ENCODE measurements at regions not wholly inside any gene's neighbourhood (a gene's known extent, or its start where the extent isn't known, plus 50 kb on each side); places are given as distances from the start of the nearest gene placed in this dataset.

DNA sequence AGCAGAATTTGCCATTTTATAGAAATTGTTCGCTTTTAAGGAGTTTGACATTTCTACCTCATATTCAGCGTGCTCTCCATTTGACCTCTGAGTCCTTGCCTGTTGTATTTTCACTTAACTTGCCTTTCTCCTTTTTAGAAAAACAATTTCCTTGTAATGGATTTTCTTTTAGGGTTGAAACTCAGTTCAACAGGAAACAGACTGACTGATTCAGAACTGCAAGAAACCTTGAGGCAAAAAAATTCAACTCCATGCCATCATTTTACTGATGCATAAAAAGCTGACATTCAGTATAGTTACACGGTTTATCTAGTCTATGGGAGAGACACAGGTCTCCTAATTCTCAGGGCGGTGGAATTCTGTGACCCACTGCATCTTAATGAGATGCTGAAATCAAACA, 59.8 kb downstream of the MRPS30 start:
- no peak for DNase-seq (ENCODE audit: low spot score)

DNA sequence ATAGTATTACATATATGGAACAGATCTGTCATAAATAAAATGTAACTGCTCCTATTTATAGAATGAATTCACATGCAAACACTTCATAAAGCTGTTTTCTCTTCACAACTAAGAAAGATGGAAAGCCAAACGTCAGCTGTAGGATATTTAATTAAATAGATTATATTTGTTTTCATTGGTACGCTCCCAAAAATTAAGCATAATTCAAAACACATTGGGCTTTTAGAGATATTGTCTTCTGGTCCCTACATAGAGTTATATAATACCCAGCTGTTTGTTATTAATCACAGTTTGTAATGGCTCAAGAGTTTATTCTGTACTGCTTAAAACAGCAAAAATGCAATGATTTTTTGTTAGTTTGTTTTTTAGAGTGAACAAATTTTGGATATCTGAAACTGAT, 61.2 kb downstream of the MRPS30 start:
- no peak for DNase-seq (ENCODE audit: low spot score)

DNA sequence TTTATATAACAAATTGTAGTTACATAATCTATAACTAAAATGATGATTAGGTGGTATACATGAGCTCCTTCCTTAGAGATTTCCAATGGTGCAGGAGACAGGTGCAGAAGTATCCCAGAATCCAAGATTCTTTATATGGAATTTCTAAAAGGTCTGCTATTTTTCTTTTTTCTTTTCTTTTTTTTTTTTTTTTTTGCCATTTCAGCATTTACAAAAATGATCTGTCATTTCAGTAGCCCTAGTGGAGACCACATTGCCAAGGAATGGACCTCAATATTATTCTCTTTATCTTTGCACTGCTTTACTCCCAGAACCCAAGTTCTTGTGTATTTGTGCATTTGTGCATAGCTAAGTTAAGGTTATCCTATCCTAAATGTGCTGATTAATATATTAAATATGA, 61.7 kb downstream of the MRPS30 start:
- no peak for DNase-seq (ENCODE audit: low spot score)

DNA sequence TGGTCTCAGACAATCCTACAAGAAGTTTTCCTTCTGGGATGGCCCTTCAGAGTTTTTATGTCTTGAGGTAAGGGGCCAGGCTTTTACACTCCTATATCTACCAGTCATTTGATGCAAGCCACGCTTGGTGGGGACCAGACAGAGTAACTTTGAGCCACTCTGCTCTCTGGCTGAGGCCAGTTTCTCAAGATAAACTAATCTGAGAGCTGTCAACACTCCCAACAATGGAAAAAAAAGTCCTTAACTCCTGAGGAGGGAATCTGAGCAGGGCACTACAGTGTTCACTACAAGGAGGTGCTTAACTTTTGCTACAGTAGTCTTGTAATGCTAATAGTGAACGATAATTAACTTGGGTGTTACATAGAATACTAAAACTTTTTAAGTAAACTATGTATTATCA, 62.7 kb downstream of the MRPS30 start:
- no peak for DNase-seq (ENCODE audit: low spot score)

DNA sequence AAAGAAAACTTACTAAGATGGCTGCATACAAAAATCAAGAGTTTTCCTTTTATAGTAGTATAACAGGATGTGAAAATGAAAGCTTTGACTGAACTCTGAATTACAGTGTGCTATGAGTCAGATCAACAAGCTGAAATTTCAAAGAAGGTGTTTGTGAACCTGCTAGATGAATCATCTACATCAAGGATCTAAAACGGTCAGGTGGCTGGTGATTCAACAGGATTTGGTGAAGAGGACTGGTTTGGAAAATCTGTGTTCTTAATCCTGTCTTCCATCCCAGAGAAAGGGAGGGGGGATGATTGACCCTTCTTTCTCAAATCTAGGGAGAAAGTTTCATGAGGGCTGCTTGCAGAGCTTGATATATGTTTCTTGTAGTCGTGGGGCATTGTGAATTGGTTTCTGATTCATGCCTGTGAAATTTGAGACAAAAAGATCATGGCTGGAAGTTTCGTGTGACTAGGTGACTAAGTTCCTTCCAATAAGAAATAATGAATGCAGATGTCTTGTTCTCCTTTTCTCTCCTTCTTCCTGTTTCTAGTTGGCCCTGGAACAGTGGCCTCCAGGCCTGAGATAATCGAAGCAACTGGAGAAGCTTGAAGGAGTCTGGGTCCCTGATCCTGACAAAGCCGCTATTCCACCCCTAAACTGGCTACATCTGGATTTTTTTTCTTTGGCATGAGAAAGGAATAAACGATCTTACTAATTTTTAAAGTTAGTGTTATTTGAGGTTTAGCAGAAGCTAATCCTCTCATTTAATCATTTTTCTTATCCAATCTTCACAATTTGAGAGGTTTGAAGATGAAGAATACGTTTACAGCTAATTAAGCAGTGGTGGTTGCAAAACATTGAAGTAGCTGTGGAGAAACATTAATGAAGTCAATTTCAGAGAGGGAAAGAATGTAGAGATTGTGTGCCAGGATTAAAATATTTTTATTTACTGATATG, 67.2 kb downstream of the MRPS30 start:
- DNase-seq (ENCODE audit: low spot score), result no peak

DNA sequence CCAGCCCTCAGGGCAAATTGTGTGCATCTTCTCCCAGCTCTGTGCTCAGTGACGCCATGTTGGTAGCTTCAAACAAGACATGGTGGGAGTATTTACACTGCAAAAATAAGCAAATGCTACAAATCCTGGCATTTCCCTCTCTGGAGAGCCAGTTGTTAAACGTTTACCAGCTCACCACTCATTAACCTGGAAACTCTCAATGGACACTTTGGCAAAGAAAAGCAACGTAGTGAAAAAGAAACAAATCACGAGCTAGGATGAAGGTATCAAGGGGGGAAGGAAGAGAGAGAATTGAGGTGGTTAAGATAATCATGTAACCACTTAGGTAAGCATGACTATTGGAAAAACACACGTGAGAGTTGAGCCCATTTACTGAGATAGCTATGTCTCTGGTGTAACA, 72.5 kb downstream of the MRPS30 start:
- no peak for DNase-seq (ENCODE audit: low spot score)

DNA sequence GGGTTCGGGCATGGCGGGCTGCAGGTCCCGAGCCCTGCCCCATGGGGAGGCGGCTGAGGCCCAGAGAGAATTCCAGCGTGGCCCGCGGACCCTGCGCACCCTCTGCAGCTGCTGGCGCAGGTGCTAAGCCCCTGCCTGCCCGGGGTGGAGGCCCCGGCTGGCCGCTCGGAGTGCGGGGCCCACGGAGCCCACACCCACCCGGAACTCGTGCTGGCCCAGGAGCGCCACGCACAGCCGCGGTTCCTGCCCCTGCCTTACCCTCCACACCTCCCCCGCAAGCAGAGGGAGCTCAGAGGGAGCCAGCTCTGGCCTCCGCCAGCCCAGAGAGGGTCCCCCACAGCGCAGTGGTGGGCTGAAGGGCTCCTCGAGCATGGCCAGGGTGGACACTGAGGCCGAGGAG, 75.3 kb downstream of the MRPS30 start:
- DNase-seq (ENCODE audit: low spot score), result no peak

DNA sequence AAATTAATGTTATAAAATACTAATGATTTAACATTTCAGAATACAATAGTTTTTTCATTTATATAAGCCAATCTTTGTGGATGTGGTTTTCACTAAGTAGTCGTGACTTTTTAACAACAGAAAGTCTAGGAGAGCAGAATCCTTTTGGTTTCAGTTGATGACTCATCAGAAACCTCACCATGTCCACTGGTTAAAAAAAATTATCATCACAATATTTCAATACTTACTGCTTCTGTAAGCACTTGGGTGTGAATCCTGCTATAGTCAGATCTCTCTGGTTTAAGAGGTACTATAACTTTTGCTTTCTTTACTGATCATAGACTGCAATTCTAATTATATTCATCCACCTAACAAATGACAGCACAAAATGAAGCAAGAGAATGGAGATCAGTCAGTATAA, 77.2 kb downstream of the MRPS30 start:
- no peak for DNase-seq (ENCODE audit: low spot score)

DNA sequence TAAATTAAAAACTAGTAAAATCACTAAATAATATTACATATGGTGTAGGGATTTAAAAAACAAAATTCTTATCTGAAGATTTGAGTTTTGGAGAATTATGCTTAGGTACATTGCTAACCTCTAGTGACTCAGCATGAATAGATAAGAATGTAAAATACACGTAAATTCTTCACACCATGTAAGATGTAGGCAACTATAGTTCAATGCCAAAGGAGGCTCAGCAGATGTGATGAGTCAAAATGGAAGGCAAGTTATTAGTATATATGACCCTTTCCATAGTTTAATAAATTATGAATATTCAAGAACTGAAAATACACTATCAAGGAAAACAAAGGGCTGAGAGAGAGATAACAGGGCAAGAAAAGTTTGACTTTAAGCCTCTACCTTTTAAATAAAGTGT, 79.0 kb downstream of the MRPS30 start:
- DNase-seq (ENCODE audit: low spot score), result no peak

DNA sequence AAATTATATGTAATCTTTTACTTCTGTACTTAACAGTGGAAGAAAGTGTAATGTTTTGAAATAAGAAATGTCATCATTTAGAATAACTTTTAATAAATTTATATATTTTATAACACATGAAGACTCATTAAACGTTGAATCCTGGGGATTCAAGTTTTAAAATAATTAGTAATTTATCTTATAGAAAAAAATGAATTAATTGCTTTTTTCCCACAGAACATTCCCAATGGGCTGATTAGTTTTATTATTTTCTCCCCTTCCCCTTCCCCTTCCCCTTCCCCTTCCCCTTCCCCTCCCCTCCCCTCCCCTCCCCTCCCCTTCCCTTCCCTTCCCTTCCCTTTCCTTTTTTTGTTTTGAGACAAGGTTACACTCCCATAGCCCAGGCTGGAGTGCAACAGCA, 79.7 kb downstream of the MRPS30 start:
- no peak for DNase-seq (ENCODE audit: low spot score)

DNA sequence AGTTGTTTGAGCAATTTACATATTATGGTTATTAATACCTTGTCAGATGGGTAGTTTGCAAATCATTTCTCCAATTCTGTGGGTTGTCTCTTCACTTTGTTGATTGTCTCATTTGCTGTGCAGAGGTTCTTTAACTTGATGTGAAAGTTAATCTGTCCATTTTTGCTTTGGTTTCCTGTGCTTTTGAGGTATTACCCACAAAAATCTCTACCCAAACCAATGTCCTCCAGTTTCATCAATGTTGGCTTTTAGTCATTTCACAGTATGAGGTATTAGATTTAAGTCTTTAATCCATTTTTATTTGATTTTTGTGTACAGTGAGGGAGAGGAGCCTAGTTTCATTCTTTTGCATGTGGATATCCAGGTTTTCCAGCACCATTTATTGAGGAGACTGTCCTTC, 82.4 kb downstream of the MRPS30 start:
- no peak for DNase-seq (ENCODE audit: low spot score)

DNA sequence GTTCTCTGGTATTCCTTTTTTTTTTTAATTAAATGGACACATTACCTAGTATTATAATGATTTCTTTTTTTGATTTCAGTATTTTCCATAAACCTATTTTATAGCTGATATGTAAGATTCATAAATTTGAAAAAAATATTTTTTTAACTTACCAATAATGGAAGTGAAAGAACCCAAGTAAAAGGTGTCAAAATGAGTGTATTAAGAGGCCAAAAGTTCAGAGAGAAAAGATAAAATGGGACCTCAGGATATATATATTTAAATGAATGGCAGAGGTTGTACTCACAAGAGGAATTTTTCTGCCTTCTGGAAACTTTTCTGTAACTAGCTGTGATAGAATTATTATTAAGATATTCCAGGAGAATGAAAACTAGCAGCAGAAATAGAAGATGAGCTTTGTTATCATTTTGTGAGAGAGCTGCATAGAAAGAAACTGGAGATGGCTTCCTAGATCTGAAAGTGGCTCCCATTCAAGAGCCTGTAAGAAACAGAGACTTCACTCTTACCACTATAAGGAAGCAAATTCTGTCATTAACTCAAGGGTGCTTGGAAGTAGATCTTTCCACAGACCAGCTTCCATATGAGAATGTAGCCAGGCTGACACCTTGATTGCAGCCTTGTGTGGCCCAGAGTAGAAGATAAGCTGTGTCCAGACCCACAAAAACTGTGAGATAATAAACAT, 91.7 kb downstream of the MRPS30 start:
- DNase-seq (ENCODE audit: low spot score), result no peak

DNA sequence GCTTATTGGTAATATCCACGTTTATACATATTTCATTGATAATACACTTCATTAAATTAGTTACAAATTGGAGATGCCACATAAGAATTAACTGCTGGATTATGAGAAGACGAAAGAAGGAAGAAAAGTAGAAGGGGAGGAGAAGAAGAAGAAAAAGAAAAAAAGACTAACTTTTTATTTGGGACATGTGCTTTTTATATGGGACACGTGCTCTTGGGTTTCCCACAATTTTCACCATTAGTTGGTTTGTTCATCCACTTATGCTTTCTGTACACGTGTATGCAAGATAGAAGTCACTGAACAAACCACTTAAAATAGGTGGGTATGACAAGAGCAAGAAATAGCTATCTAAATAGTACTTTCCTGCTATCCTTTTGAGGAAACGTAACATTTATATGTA, 98.6 kb downstream of the MRPS30 start:
- DNase-seq (ENCODE audit: low spot score), result no peak

DNA sequence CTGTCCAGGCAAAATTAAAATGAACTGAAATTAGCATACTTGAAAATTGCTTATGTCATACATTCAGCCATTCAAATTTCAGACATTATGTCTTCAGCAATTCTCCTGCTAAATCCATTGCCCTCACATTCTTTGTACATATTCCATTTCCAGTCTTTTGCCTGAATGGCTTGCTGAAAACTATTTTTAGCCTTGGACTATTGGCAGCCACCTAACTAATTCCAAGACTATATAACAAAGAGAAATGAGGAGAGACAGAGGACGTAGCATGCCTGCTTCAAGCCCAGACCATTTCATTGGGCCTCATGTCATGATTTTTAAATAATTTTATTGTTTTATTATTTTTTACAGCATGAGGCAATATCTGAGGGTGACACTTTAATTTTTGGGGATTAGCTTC, 100.3 kb downstream of the MRPS30 start:
- DNase-seq (ENCODE audit: low spot score), result no peak

DNA sequence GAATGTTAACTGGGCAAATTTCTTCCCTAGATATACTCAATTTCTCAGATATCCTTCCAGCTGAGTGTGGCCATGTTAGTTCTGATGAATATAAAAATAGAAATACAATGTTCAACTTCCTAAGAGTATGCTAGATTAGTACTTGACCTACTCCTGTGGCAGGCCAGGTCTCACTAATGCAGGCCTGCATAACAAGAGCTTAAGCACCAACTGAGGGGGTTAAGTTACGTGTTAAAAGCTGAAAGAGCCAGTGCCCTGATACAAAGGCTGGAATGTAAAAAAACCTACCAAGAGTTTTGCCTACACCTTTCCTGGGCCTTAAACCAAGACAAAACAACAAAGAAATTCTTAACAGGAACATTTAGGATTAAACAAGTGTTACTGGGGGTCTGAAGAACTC, 102.8 kb downstream of the MRPS30 start:
- no peak for DNase-seq (ENCODE audit: low spot score)

DNA sequence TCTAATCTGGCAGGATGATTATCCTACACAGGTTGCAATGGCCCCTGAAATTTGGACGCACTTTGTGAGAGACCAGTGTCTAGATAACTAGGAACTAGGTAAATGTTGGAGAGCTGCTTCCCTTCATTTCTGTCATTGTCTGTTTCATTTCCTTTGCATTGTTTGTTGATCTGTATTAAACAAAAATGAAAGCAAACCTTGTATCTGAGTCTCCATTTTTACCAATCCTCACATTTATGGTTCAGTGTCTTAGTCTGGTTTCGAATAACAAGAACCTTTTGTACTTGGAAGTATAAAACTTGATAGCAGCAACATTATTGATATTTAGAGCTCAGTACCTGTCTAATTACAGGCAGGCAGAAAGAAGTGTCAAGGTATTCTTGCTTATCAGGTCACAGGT, 105.5 kb downstream of the MRPS30 start:
- no peak for DNase-seq (ENCODE audit: low spot score)

DNA sequence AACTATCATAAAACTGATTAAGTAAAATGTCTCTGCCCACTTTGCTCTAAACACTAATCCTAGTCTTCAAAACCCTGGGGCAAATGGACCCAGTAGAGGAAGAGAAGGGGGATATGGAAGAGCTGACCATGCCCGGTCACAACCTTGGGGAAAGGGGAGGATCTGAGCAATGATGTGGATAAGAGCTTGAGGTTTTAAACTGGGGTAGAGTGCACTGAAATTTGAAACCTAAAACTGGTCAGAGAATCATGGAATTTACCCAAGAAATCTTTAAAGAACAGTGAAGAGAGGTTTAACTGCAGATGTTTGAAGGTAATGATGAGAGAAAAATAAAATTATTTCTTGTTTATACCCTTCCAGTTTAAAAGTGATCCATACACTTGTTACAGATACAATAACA, 110.8 kb downstream of the MRPS30 start:
- no peak for DNase-seq (ENCODE audit: low spot score)

DNA sequence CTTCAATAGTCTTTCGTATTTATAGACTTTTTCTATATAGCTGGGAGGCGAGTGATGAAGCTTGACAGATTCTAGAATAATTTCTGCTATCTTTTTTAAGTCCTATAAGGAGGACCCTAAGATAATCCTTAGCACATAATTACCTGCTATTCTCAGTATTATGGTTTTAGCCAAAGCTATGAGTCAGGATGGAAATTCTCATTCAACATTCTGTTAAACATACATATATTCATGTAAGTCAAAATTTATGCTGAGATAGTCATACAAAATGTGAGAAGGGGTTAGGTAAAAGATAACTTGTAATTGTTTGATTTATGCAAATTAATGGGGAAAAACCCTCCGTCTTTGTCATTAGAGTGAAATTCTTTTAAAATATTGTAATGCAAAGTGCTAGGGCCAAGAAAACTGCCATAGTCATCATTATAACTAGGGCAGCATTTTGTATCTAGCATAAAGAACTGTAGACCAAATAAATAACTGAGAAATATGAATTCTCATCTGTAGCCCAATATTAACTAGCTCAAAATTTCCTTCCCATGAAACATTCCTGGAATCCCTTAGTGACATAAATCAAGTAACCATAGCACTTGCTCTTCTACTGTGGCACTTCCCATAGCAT, 118.5 kb downstream of the MRPS30 start:
- no peak for DNase-seq (ENCODE audit: low spot score)

DNA sequence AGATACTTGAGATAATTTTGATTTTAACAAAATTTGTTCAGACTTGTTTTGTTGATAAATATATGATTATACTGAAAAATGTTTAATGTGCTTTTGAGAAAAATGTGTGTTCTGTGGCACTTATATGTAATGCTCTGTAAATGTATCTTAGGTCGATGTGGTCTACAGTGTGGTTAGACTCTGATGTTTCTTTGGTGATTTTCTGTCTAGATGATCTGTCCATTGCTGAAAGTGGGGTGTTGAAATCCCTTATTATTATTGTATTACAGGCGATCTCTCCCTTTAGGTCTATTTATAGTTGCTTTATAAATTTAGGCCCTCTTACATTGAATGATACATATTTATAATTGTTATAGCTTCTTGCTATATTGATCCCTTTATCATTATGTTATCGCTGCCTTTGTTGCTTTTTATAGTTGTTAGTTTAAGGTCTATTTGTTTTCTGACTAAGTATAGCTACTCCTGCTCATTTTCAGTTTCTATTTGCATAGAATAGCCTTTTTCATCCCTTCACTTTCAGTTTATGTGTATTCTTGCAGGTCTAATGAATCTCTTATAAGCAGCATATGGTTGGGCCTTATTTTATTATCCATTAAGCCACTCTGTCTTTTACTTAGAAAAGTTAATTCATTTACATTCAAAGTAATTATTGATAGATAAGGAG, 124.3 kb downstream of the MRPS30 start:
- no peak for DNase-seq (ENCODE audit: low spot score)

DNA sequence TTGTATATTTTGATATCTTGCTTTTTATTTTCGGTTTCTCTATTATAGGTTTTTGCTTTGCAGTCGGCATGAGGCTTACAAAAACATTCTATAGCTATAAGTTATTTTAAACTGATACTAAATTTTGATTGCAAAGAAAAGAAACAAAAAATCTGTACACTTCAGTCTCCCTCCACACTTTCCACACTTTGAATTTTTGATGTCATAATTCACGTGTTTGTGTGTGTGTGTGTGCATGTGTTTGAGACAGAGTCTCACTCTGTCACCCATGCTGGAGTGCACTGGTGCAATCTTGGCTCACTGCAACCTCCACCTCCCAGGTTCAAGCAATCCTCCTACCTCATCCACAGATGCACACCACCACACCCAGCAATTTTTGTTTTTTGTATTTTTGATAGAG, 124.9 kb downstream of the MRPS30 start:
- no peak for DNase-seq (ENCODE audit: low spot score)

DNA sequence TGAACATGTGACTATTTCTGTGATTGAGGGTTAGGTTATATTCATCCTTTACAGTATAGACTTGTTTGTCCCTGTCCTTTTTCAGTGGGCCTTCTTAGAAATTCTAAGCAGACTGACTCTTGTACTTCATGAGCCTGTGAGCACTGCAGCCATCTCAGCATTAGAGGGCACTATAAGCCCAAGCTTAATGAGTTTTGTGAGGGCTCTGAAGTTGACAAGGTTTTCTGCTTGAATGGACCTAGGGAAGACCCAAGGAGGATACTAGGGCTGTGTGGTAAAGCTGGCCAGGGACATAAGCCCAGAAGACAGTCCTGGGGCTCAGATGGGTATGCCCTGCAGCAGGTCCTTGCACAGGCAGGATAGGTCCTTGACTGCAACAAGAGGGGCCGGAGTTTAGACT, 126.5 kb downstream of the MRPS30 start:
- DNase-seq (ENCODE audit: low spot score), result no peak

DNA sequence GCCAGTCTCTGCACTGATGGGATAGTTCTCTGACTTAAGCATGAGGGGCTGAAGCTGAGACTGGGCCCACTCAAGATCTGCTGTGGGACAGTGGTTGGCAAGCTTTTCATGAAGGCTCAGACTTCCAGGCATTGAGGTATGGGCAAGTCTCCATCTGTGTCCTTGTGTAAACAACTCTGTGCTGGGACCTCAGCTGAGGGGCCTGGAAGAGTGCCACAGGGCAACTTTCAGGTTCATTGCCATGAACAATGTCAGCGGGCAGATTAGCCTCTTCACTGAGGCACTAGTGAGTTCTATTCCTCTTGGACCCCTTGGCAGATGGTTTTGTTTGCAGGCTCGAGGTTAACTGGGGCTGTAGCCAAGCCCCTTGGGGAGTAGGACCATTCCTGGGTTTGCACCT, 127.1 kb downstream of the MRPS30 start:
- no peak for DNase-seq (ENCODE audit: low spot score)
